Stimulated activated CD4-positive, alpha-beta T cell treated with anti-CD3 and anti-CD28 coated beads, Interleukin-4, amount 100 ng/mL, for 1 hour (primary cell): ENCODE measurements at regions not wholly inside any gene's neighbourhood (a gene's known extent, or its start where the extent isn't known, plus 50 kb on each side); places are given as distances from the start of the nearest gene placed in this dataset.
A peak's percentile ranks its signal among the peaks of the same experiment; 100 is the strongest.
"Not testable (repeated sequence)": the region's sequence is repeated elsewhere in the genome, so short reads cannot be mapped to it uniquely, and the experiment has no call there.

Experiments used
- DNase-seq: peaks from one replicate; pipeline ENCODE4 v3.0.0-alpha.2; 2020

- no peak for DNase-seq
Observed at GRCh38 chr16:48817032-48817431, 207.1 kb upstream of the N4BP1 start.

- no peak for DNase-seq
Observed at GRCh38 chr16:48816393-48816792, 206.4 kb upstream of the N4BP1 start.

- no peak for DNase-seq
Observed at GRCh38 chr16:48814994-48815393, 205.0 kb upstream of the N4BP1 start.

GRCh38 chr16:48813485-48813884 lies 203.5 kb upstream of the N4BP1 start:
- DNase-seq = no peak

- DNase-seq = no peak
Observed at GRCh38 chr16:48812856-48813255, 202.9 kb upstream of the N4BP1 start.

- DNase-seq = no peak
Observed at GRCh38 chr16:48811478-48811877, 201.5 kb upstream of the N4BP1 start.

- no peak for DNase-seq
Observed at GRCh38 chr16:48810803-48811453, 200.9 kb upstream of the N4BP1 start.

GRCh38 chr16:48810436-48810802 lies 200.4 kb upstream of the N4BP1 start:
- DNase-seq = no peak

GRCh38 chr16:48790151-48790550 lies 180.2 kb upstream of the N4BP1 start:
- DNase-seq = no peak

GRCh38 chr16:48788475-48788874 lies 178.5 kb upstream of the N4BP1 start:
- no peak for DNase-seq

GRCh38 chr16:48745541-48745940 lies 135.6 kb upstream of the N4BP1 start:
- no peak for DNase-seq

GRCh38 chr16:48740964-48741363 lies 131.0 kb upstream of the N4BP1 start:
- DNase-seq = no peak

- DNase-seq = no peak
Observed at GRCh38 chr16:48734220-48734619, 124.2 kb upstream of the N4BP1 start.

- DNase-seq = no peak
Observed at GRCh38 chr16:48704710-48705109, 94.7 kb upstream of the N4BP1 start.

- peak; percentile 6 for DNase-seq
Observed at GRCh38 chr16:48687421-48688038, 77.5 kb upstream of the N4BP1 start.

- DNase-seq = no peak
Observed at GRCh38 chr16:48684148-48684547, 74.2 kb upstream of the N4BP1 start.

- no peak for DNase-seq
Observed at GRCh38 chr16:48682971-48683370, 73.0 kb upstream of the N4BP1 start.

- DNase-seq = no peak
Observed at GRCh38 chr16:48681520-48681919, 71.5 kb upstream of the N4BP1 start.

- DNase-seq = no peak
Observed at GRCh38 chr16:48680881-48681280, 70.9 kb upstream of the N4BP1 start.

GRCh38 chr16:48676836-48677235 lies 66.9 kb upstream of the N4BP1 start:
- DNase-seq = no peak

- not testable (repeated sequence) for DNase-seq
Observed at GRCh38 chr16:48668184-48668583, 58.2 kb upstream of the N4BP1 start.

- no peak for DNase-seq
Observed at GRCh38 chr16:48659940-48660339, 50.0 kb upstream of the N4BP1 start.
